HFFc6 (cell line): ENCODE measurements at regions not wholly inside any gene's neighbourhood (a gene's known extent, or its start where the extent isn't known, plus 50 kb on each side); places are given as distances from the start of the nearest gene placed in this dataset.
"Not testable (repeated sequence)": the region's sequence is repeated elsewhere in the genome, so short reads cannot be mapped to it uniquely, and the experiment has no call there.

Source experiments
- DNase-seq: peaks from one replicate; pipeline ENCODE4 v3.0.0-alpha.2; 2018
- H3K27ac Mint-ChIP-seq: 2 replicates; pipeline ENCODE4 v1.8.0; 2020; ENCODE audit warnings: mild to moderate bottlenecking, mixed read lengths
- H3K27me3 Mint-ChIP-seq: 2 replicates; pipeline ENCODE4 v1.8.0; 2021; ENCODE audit warnings: mild to moderate bottlenecking, moderate library complexity, mixed read lengths; ENCODE audit not compliant: insufficient read depth
- H3K36me3 Mint-ChIP-seq: 2 replicates; pipeline ENCODE4 v1.8.0; 2021; ENCODE audit warnings: low read depth, mixed read lengths
- H3K4me1 Mint-ChIP-seq: 2 replicates; pipeline ENCODE4 v1.8.0; 2020; ENCODE audit warnings: low read depth, mixed read lengths
- H3K4me3 Mint-ChIP-seq: 2 replicates; pipeline ENCODE4 v1.8.0; 2020; ENCODE audit warnings: mild to moderate bottlenecking, moderate library complexity, mixed read lengths
- H3K9me3 Mint-ChIP-seq: 2 replicates; pipeline ENCODE4 v1.8.0; 2020; ENCODE audit warnings: mild to moderate bottlenecking, mixed read lengths
- TF ChIP-seq, protein P1 (sequence below): fragments of 200-600 bp; sonication (generic); IDR thresholded peaks from 2 replicates; pipeline ENCODE4 v1.5.0; 2021; ENCODE audit warnings: antibody characterized with exemption, mild to moderate bottlenecking

DNA sequence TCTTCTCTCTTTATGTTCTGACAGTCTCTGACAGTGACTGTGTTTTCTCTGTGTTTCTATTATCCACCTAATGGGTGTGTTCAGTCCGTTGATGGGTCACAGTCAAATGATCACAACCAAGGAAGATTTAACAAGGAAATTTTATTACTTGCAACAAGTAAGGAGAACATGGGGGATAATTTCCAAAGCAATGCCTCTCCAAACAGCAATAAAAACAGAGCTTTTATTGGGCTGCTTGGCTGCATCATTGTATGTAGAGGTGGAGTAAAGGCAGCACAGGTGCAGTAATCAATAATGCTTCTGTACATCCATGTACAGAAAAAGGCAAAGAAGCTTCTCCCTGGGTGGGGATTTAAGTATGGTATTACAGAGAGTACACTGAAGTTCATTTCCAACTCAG lies 1525.6 kb downstream of the REEP3 start:
- Mint-ChIP-seq H3K27me3 (no peaks in the 10 kb centered on the region; the same call in 1 of the 2 replicates), H3K36me3 (no peaks in the 10 kb centered on the region; the same call in 1 of the 2 replicates), H3K27ac (no peak overlapping the region), H3K4me3 (no peak overlapping the region), H3K9me3 (peaks cover 43% of the 10 kb centered on the region), H3K4me1 (no peaks in the 10 kb centered on the region)
- TF ChIP-seq, protein P1, sequence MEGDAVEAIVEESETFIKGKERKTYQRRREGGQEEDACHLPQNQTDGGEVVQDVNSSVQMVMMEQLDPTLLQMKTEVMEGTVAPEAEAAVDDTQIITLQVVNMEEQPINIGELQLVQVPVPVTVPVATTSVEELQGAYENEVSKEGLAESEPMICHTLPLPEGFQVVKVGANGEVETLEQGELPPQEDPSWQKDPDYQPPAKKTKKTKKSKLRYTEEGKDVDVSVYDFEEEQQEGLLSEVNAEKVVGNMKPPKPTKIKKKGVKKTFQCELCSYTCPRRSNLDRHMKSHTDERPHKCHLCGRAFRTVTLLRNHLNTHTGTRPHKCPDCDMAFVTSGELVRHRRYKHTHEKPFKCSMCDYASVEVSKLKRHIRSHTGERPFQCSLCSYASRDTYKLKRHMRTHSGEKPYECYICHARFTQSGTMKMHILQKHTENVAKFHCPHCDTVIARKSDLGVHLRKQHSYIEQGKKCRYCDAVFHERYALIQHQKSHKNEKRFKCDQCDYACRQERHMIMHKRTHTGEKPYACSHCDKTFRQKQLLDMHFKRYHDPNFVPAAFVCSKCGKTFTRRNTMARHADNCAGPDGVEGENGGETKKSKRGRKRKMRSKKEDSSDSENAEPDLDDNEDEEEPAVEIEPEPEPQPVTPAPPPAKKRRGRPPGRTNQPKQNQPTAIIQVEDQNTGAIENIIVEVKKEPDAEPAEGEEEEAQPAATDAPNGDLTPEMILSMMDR, result no peak
- DNase-seq, result no peak

DNA sequence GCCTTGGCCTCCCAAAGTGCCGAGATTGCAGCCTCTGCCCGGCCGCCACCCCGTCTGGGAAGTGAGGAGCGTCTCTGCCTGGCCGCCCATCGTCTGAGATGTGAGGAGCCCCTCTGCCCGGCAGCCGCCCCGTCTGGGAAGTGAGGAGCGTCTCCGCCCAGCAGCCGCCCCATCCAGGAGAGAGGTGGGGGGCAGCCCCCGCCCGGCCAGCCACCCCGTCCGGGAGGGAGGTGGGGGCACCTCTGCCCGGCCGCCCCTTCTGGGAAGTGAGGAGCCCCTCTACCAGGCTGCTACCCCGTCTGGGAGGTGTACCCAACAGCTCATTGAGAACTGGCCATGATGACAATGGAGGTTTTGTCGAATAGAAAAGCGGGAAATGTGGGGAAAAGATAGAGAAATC lies 1530.9 kb downstream of the REEP3 start:
- H3K9me3 Mint-ChIP-seq, result peaks cover 36% of the 10 kb centered on the region
- H3K4me1 Mint-ChIP-seq, H3K4me3 Mint-ChIP-seq, DNase-seq, H3K36me3 Mint-ChIP-seq, H3K27me3 Mint-ChIP-seq, H3K27ac Mint-ChIP-seq: not testable (repeated sequence)

- H3K27ac Mint-ChIP-seq, H3K36me3 Mint-ChIP-seq, H3K4me1 Mint-ChIP-seq, H3K4me3 Mint-ChIP-seq, DNase-seq, H3K27me3 Mint-ChIP-seq: not testable (repeated sequence)
- H3K9me3 Mint-ChIP-seq, result peaks cover 37% of the 10 kb centered on the region
Measured at GRCh38 chr10:65053397-65053796, 1532.2 kb downstream of the REEP3 start.

DNA sequence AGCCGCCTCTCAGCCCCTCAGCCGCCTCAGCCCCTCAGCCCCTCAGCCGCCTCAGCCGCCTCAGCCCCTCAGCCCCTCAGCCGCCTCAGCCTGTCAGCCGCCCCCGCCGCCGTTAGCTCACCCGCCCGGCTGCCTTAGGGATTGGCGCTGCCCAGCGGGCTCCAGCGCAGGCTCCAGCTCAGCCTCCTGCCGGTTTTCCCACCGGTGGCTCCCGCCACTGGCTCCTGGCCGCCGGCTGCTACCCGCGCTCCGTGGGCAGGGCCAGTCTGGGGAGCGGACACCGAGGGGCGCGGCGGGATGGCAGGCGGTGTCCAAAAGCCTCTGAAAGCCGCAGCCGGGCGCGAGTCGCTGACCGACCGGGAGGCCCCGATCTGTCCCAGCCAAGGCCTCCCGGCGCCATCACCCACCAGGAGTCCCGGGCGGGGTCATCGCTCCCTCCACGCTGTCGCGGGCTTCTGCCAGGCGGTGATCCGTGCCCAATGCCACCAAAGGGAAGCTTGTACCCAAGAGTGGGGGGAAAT lies 1532.7 kb downstream of the REEP3 start:
- H3K9me3 Mint-ChIP-seq, result peaks cover 37% of the 10 kb centered on the region
- H3K27me3 Mint-ChIP-seq, H3K27ac Mint-ChIP-seq, H3K36me3 Mint-ChIP-seq, H3K4me1 Mint-ChIP-seq, DNase-seq, H3K4me3 Mint-ChIP-seq: not testable (repeated sequence)

GRCh38 chr10:65054701-65055100 lies 1533.5 kb downstream of the REEP3 start:
- not testable (repeated sequence) for H3K4me3 Mint-ChIP-seq, H3K36me3 Mint-ChIP-seq, H3K4me1 Mint-ChIP-seq, H3K27me3 Mint-ChIP-seq, DNase-seq, H3K27ac Mint-ChIP-seq
- H3K9me3 Mint-ChIP-seq, result peaks cover 37% of the 10 kb centered on the region

DNA sequence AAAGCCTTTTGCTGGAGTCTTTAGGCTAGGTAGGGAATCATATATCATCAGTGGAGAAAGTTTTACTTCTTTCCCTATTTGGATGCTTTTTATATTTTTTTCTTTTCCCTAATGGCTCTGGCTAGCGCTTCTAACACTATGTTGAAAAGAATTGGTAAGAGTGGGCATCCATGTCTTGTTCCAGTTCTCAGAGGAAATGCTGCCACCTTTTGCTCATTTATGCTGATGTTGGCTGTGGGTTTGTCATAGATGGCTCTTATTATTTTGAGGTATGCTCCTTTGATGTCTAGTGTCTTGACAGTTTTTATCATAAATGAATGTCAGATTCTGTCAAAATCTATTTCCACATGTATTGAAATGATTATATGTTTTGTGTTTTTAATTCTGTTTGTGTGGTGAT lies 1544.1 kb downstream of the REEP3 start:
- Mint-ChIP-seq H3K4me3 (no peak overlapping the region), H3K27me3 (no peaks in the 10 kb centered on the region), H3K4me1 (no peaks in the 10 kb centered on the region), H3K9me3 (peaks cover 33% of the 10 kb centered on the region), H3K27ac (no peak overlapping the region), H3K36me3 (no peaks in the 10 kb centered on the region)
- DNase-seq, result no peak
- TF ChIP-seq, protein P1, result no peak

GRCh38 chr10:65083222-65083621 lies 1562.0 kb downstream of the REEP3 start:
- Mint-ChIP-seq H3K9me3 (peaks cover 59% of the 10 kb centered on the region), H3K4me1 (no peaks in the 10 kb centered on the region), H3K27ac (no peak overlapping the region), H3K4me3 (no peak overlapping the region), H3K36me3 (peaks cover 5% of the 10 kb centered on the region; the same call in 1 of the 2 replicates), H3K27me3 (no peaks in the 10 kb centered on the region)
- DNase-seq, result no peak
- TF ChIP-seq, protein P1, result no peak

DNA sequence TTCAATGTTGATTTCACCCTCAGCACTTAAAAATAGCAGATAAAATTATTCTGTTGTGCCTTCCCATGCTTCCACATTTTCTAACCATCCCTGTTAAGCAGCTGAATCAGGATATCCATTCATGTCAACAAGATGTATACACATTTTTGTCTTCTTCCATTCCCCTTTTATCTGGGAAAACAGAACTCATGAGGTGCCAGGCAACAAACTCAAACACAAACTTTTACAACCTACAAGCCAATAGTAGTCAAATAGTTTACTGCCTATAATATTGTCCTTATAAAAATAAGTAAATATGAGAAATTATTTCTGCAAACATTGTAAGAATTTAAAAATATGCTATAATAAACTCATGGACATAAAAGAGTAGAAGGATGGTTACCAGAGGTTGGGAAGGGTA lies 1569.8 kb downstream of the REEP3 start:
- Mint-ChIP-seq H3K36me3 (no peaks in the 10 kb centered on the region), H3K9me3 (peaks cover 38% of the 10 kb centered on the region), H3K4me3 (no peak overlapping the region), H3K4me1 (no peaks in the 10 kb centered on the region), H3K27me3 (no peaks in the 10 kb centered on the region), H3K27ac (no peak overlapping the region)
- DNase-seq, result no peak
- TF ChIP-seq, protein P1, result no peak
